Fibroblast of the aortic adventitia (primary cell): ENCODE measurements at regions not wholly inside any gene's neighbourhood (a gene's known extent, or its start where the extent isn't known, plus 50 kb on each side); places are given as distances from the start of the nearest gene placed in this dataset.

Experiments
- DNase-seq: peaks from one replicate; pipeline ENCODE4 v3.0.0-alpha.2; 2010; ENCODE audit warnings: low read depth
- H3K4me3 ChIP-seq: 2 replicates; pipeline ENCODE4 v1.5.1; 2011; ENCODE audit warnings: low read depth, mild to moderate bottlenecking, control low read depth, low read length, moderate library complexity
- TF ChIP-seq, protein P1 (sequence below): IDR thresholded peaks from 2 replicates; pipeline ENCODE4 v1.5.1; 2011; ENCODE audit warnings: mild to moderate bottlenecking, low read length, control low read depth, inconsistent platforms; ENCODE audit not compliant: insufficient read depth

- no peak for DNase-seq
- H3K4me3 ChIP-seq, result no peak overlapping the region
- TF ChIP-seq, protein P1, sequence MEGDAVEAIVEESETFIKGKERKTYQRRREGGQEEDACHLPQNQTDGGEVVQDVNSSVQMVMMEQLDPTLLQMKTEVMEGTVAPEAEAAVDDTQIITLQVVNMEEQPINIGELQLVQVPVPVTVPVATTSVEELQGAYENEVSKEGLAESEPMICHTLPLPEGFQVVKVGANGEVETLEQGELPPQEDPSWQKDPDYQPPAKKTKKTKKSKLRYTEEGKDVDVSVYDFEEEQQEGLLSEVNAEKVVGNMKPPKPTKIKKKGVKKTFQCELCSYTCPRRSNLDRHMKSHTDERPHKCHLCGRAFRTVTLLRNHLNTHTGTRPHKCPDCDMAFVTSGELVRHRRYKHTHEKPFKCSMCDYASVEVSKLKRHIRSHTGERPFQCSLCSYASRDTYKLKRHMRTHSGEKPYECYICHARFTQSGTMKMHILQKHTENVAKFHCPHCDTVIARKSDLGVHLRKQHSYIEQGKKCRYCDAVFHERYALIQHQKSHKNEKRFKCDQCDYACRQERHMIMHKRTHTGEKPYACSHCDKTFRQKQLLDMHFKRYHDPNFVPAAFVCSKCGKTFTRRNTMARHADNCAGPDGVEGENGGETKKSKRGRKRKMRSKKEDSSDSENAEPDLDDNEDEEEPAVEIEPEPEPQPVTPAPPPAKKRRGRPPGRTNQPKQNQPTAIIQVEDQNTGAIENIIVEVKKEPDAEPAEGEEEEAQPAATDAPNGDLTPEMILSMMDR, result no peak
Observed at GRCh38 chr6:23184351-23184750, 615.0 kb downstream of the HDGFL1 start.

DNA sequence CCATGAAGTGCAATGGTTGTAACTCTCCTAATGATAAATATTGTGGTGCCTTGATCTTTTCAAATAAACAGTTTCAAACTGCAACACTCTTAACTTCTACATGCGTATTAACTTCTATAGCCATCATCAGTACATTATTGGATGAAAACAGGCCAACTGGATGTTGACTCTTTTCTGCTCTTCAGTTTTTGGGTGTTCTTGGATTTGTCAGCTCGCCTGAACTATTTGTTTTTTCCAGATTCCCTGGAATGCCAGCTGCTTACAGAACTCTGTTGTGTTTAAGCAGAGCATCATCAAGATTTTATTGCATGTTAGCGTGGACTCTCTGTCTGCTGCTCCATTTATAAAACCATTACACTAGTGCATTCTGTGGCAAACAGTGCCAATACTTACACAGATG lies 626.1 kb downstream of the HDGFL1 start:
- DNase-seq, result no peak
- TF ChIP-seq, protein P1, result no peak
- no peak overlapping the region for H3K4me3 ChIP-seq

- TF ChIP-seq, protein P1, result no peak
- DNase-seq, result no peak
- H3K4me3 ChIP-seq, result no peak overlapping the region
Observed at GRCh38 chr6:23199541-23199940, 630.2 kb downstream of the HDGFL1 start.

- DNase-seq, result no peak
- TF ChIP-seq, protein P1, result no peak
- no peak overlapping the region for H3K4me3 ChIP-seq
Observed at GRCh38 chr6:23200946-23201345, 631.6 kb downstream of the HDGFL1 start.

GRCh38 chr6:23202207-23202606 lies 632.8 kb downstream of the HDGFL1 start:
- no peak for DNase-seq
- no peak overlapping the region for H3K4me3 ChIP-seq
- TF ChIP-seq, protein P1, result no peak

GRCh38 chr6:23212398-23212797 lies 643.0 kb downstream of the HDGFL1 start:
- TF ChIP-seq, protein P1, result no peak
- no peak for DNase-seq

DNA sequence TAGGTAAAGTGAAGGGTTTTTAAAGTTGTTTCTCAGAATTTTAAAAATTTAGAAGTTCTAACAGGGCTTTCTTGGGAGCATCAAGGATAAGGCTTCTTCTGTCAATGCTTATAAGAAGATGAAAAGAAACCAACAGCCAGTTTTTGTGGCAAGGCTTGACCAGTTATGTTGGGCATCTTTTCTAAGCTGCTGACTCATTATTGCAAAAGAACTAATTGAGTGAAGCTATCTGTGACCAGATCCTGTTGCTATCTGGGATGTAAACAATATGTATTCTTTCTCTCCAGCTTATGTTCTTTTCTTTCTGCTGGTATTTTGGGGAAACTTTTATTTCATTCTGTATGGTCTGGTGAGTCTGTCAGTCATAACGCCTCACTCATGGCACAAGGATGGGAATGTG lies 643.8 kb downstream of the HDGFL1 start:
- no peak for DNase-seq
- H3K4me3 ChIP-seq, result no peak overlapping the region
- TF ChIP-seq, protein P1, result no peak

More at GRCh38 chr6:23212398-23212797, 643.0 kb downstream of the HDGFL1 start:
- no peak overlapping the region for H3K4me3 ChIP-seq
